OCI-LY7 (cell line): ENCODE measurements at regions not wholly inside any gene's neighbourhood (a gene's known extent, or its start where the extent isn't known, plus 50 kb on each side); places are given as distances from the start of the nearest gene placed in this dataset.

ENCODE experiments used
- EZH2phosphoT487 ChIP-seq: fragments of 200-600 bp; sonication (generic); IDR thresholded peaks from 2 replicates; pipeline ENCODE4 v1.6.1; 2018; ENCODE audit warnings: low read depth, borderline replicate concordance, mild to moderate bottlenecking, mixed run types, antibody characterized with exemption, low read length, moderate library complexity, mixed read lengths
- TF ChIP-seq, protein P1 (sequence below): fragments of 200-600 bp; sonication (generic); conservative IDR thresholded peaks from 2 replicates; pipeline ENCODE4 v1.5.1; 2014; ENCODE audit warnings: mild to moderate bottlenecking, antibody characterized with exemption, low read length, moderate library complexity, mixed read lengths

DNA sequence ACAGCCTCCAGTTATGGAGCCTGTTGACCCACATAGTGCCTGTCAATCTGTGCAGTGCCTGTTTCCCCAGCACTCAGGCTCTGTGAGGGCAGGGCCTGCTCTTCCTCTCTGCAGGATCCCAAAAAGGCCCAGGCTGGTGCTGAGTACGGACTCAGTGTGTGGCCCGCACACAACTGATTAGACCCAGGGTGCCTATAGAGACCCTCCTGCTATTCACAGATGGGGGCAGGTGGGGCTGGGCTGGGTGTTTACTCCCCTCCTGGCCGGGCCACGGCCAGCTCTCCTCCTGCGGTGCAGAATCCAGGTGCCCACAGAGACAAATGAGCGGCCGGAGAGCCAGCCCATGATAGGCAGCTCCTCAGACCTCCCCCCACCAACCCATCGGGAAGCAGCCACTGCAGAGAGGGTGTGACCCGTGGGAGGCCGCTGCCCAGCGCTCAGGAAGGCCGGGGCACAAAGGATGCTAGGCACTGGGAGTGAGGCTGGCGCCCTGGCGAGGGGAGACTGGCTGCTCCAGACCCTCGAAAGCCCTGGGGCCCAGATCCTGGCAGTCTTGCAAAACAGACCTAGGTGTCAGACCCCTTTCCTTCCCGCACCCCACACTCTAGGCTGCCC, 239.0 kb downstream of the CTTN start:
- TF ChIP-seq, protein P1, sequence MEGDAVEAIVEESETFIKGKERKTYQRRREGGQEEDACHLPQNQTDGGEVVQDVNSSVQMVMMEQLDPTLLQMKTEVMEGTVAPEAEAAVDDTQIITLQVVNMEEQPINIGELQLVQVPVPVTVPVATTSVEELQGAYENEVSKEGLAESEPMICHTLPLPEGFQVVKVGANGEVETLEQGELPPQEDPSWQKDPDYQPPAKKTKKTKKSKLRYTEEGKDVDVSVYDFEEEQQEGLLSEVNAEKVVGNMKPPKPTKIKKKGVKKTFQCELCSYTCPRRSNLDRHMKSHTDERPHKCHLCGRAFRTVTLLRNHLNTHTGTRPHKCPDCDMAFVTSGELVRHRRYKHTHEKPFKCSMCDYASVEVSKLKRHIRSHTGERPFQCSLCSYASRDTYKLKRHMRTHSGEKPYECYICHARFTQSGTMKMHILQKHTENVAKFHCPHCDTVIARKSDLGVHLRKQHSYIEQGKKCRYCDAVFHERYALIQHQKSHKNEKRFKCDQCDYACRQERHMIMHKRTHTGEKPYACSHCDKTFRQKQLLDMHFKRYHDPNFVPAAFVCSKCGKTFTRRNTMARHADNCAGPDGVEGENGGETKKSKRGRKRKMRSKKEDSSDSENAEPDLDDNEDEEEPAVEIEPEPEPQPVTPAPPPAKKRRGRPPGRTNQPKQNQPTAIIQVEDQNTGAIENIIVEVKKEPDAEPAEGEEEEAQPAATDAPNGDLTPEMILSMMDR, result no peak
- TF ChIP-seq EZH2phosphoT487, result no peak
